Right atrium auricular region (tissue), 2 donors: ENCODE measurements at regions not wholly inside any gene's neighbourhood (a gene's known extent, or its start where the extent isn't known, plus 50 kb on each side); places are given as distances from the start of the nearest gene placed in this dataset.

ENCODE experiments used
- DNase-seq: peaks from one replicate; pipeline ENCODE4 v3.0.0-alpha.2; 2019; ENCODE audit warnings: low spot score
- H3K27ac ChIP-seq, 2 donors: fragments of 200-600 bp; sonication (generic); 1 replicate in 1 of 2; 2 replicates in 1 of 2; pipeline ENCODE4 v1.5.1; 2016 to 2019
- H3K27me3 ChIP-seq, 2 donors: fragments of 200-600 bp; sonication (generic); one replicate each; pipeline versions ENCODE4 v1.5.1 to v1.6.0; 2017 to 2019
- H3K36me3 ChIP-seq: fragments of 200-600 bp; sonication (generic); one replicate; pipeline ENCODE4 v1.5.1; 2016
- H3K4me1 ChIP-seq, 2 donors: fragments of 200-600 bp; sonication (generic); one replicate each; pipeline versions ENCODE4 v1.5.1 to v1.6.0; 2017 to 2019
- H3K4me3 ChIP-seq, 2 donors: fragments of 200-600 bp; sonication (generic); 1 replicate in 1 of 2; 2 replicates in 1 of 2; pipeline ENCODE4 v1.5.1; 2017 to 2019; ENCODE audit warnings: mild to moderate bottlenecking in 1 of 2, moderate library complexity in 1 of 2
- H3K9me3 ChIP-seq, 2 donors: fragments of 200-600 bp; sonication (generic); one replicate each; pipeline ENCODE4 v1.5.1; 2019
- TF ChIP-seq, protein P1 (sequence below), 2 donors: fragments of 200-600 bp; sonication (generic); IDR thresholded peaks; one replicate each; pipeline ENCODE4 v1.5.1; 2019; ENCODE audit warnings: antibody characterized with exemption in 2 of 2

DNA sequence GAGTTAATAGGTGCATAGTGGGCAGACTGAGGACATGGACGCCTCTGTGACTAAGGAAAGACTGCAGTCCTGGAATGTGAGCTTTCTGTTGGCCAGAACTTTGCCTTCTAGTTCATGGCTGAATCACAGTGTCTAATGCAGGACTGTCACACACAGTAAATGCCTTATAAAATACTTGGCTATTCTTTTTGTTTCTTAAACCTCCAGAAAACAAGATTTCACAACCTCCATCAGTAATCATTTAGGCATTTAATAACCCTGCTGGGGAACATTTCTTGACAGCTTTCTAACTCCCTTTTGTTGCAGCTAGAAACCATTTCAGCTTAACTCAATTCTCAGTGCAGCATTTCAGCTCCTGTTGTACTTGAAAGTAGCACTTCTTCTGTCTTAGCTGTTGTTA, 335.8 kb upstream of the DDI1 start:
- TF ChIP-seq, protein P1, sequence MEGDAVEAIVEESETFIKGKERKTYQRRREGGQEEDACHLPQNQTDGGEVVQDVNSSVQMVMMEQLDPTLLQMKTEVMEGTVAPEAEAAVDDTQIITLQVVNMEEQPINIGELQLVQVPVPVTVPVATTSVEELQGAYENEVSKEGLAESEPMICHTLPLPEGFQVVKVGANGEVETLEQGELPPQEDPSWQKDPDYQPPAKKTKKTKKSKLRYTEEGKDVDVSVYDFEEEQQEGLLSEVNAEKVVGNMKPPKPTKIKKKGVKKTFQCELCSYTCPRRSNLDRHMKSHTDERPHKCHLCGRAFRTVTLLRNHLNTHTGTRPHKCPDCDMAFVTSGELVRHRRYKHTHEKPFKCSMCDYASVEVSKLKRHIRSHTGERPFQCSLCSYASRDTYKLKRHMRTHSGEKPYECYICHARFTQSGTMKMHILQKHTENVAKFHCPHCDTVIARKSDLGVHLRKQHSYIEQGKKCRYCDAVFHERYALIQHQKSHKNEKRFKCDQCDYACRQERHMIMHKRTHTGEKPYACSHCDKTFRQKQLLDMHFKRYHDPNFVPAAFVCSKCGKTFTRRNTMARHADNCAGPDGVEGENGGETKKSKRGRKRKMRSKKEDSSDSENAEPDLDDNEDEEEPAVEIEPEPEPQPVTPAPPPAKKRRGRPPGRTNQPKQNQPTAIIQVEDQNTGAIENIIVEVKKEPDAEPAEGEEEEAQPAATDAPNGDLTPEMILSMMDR (IDR thresholded peaks at IDR 0.05): no peak
- no peaks in the 10 kb centered on the region for H3K9me3 ChIP-seq
- no peak overlapping the region for H3K4me3 ChIP-seq
- H3K36me3 ChIP-seq: no peaks in the 10 kb centered on the region
- H3K27me3 ChIP-seq: no peaks in the 10 kb centered on the region
- H3K4me1 ChIP-seq: no peaks in the 10 kb centered on the region
- no peak for DNase-seq
- H3K27ac ChIP-seq: no peak overlapping the region

DNA sequence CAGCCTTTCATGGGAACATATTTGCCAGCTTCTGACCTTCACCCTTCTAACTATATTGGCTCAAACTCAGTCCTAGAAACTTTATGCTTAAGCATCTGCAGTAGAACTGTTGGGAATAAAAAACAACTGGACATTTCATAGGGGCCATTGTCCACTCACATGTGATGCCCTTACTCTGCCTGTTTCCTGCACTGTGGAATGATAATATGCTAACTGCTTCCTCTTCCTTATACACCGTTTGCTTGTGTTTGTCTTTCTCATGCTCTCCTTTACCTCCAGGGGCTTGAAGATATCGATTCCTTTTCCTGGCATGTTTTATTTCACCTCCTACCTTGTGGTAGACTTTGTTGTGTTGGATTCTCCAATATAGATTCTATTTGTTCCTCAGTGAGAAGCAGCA, 333.0 kb upstream of the DDI1 start:
- TF ChIP-seq, protein P1 (IDR thresholded peaks at IDR 0.05): no peak
- no peak for DNase-seq
- no peaks in the 10 kb centered on the region for H3K4me1 ChIP-seq
- H3K4me3 ChIP-seq: no peak overlapping the region
- no peak overlapping the region for H3K27ac ChIP-seq
- H3K36me3 ChIP-seq: no peaks in the 10 kb centered on the region
- no peaks in the 10 kb centered on the region for H3K9me3 ChIP-seq
- no peaks in the 10 kb centered on the region for H3K27me3 ChIP-seq

DNA sequence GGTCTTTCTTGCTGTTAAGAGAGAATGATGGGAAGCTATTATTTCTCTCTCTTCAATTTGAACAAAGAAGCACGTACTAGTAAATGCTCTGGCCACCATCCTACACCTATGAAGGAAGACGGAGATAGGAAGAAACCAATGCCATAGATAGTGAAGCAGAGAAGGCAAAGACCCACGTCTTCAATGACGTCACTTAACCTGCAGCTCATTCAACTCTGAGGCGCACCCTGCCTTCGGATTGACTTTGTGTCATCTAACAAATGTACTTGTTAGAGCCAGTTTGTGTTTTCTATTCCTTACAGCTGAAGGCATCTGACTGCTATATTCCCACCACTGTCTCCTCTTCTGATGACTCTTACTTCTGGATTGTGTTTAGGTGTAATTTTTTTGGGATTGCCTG, 332.5 kb upstream of the DDI1 start:
- TF ChIP-seq, protein P1 (IDR thresholded peaks at IDR 0.05): no peak
- H3K4me1 ChIP-seq: no peaks in the 10 kb centered on the region
- H3K27ac ChIP-seq: no peak overlapping the region
- H3K27me3 ChIP-seq: no peaks in the 10 kb centered on the region
- DNase-seq: no peak
- no peaks in the 10 kb centered on the region for H3K36me3 ChIP-seq
- H3K4me3 ChIP-seq: no peak overlapping the region
- H3K9me3 ChIP-seq: no peaks in the 10 kb centered on the region

DNA sequence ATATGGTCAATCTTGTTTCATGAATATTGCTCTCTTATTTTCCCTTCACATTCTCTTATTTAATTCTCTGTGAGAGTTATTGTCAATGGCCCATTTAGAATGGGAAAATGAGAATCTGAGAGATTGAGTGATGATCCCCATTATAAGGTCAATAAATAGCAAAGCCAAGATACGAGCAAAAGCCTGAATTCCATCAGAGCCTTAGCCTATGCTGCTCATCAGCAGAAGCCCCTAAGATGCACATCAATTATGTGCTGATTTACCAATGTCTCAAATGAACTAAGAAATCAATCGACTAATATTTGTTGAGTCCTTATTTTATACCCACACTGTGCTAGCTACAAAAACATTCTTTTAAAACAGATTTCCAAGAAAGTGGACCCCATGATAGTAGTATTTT, 330.8 kb upstream of the DDI1 start:
- Histone ChIP-seq H3K4me1 (no peaks in the 10 kb centered on the region), H3K4me3 (no peak overlapping the region)

DNA sequence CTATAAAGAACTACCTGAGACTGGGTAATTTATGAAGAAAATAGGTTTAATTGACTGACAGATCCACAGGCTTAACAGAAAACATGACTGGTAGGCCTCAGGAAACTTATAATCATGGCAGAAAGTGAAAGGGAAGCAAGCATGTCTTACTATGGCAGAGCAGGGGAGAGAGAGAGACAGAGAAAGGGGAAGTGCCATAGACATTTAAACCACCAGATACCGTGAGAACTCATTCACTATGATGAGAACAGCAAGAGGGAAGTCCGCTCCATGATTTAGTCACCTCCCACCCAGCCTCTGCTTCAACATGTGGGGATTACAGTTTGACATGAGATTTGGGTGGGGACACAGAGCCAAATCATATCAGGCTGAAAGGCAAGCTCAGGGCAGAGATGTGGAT, 327.1 kb upstream of the DDI1 start:
- H3K4me3 ChIP-seq: no peak overlapping the region
- no peak overlapping the region for H3K27ac ChIP-seq
- DNase-seq: no peak
- H3K9me3 ChIP-seq: no peaks in the 10 kb centered on the region
- TF ChIP-seq, protein P1 (IDR thresholded peaks at IDR 0.05): no peak
- H3K27me3 ChIP-seq: no peaks in the 10 kb centered on the region
- H3K36me3 ChIP-seq: no peaks in the 10 kb centered on the region
- H3K4me1 ChIP-seq: no peaks in the 10 kb centered on the region

More for the DNA sequence above, 330.8 kb upstream of the DDI1 start:
- TF ChIP-seq, protein P1 (IDR thresholded peaks at IDR 0.05): no peak
- no peak overlapping the region for H3K27ac ChIP-seq
- H3K27me3 ChIP-seq: no peaks in the 10 kb centered on the region
- no peak for DNase-seq
- no peaks in the 10 kb centered on the region for H3K36me3 ChIP-seq
- H3K9me3 ChIP-seq: no peaks in the 10 kb centered on the region

DNA sequence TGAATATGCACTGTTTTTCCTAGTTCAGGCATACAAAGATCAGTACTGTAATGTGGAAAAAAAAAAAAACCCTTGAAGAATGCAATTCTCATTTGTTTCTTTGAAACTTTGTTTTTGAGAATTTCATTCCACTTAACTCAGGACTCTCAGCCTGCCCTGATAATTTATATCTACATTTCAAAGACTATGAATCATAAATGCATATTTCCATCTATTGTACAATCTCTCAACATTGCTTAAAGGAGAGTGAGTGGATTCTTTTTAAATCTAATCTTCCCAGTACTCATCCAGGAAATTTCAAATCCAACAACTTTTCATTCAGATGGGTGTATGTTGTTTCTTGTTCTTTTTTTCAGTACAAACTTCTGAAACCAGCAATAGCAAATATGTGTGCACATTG, 322.2 kb upstream of the DDI1 start:
- no peak for DNase-seq
- TF ChIP-seq, protein P1 (IDR thresholded peaks at IDR 0.05): no peak

More for the DNA sequence above, 322.2 kb upstream of the DDI1 start:
- Histone ChIP-seq H3K4me1 (no peaks in the 10 kb centered on the region), H3K9me3 (no peaks in the 10 kb centered on the region), H3K36me3 (no peaks in the 10 kb centered on the region), H3K27ac (no peak overlapping the region), H3K27me3 (no peaks in the 10 kb centered on the region), H3K4me3 (no peak overlapping the region)
